GM12878 (cell line): ENCODE measurements at regions not wholly inside any gene's neighbourhood (a gene's known extent, or its start where the extent isn't known, plus 50 kb on each side); places are given as distances from the start of the nearest gene placed in this dataset.

Experiments used
- ATAC-seq: fragments of 200-7000 bp; cut with Tn5 transposase; 3 replicates; pipeline ENCODE4 v1.9.1; 2020; ENCODE audit warnings: mild to moderate bottlenecking, moderate library complexity
- BruUV-seq: library from RNA; stranded (reverse); fragments of 400-500 nt; replicated peaks from 2 replicates; lab custom pipeline; 2021; lab: Mats Ljungman, UMichigan
- CTCF ChIA-PET: fragments of 300-600 bp; sonication (Branson Sonifier 250); formaldehyde crosslinking; extraction: SDS; loops from one replicate; lab custom pipeline; 2021; ENCODE audit warnings: inconsistent platforms; lab: Yijun Ruan, JAX
- POLR2A ChIA-PET: fragments of 350-600 bp; formaldehyde crosslinking; extraction: SDS; loops from one replicate; lab custom pipeline; 2021; ENCODE audit warnings: inconsistent platforms; lab: Charles Lee
- RAD21 ChIA-PET: fragments of 300-600 bp; sonication (Branson Sonifier 250); formaldehyde crosslinking; loops from one replicate; lab custom pipeline; 2023; ENCODE audit warnings: antibody characterized with exemption; ENCODE audit not compliant: unreplicated experiment; lab: Charles Lee
- SMC1A ChIA-PET: fragments of 300-600 bp; sonication (Branson Sonifier 250); formaldehyde crosslinking; loops from one replicate; lab custom pipeline; 2023; ENCODE audit not compliant: unreplicated experiment, uncharacterized antibody; lab: Charles Lee
- DNase-seq: peaks from one replicate; pipeline ENCODE4 v3.0.0-alpha.2; 2011; ENCODE audit warnings: low read depth, low spot score
- FAIRE-seq: peaks from 3 replicates; lab custom pipeline; 2011; peaks lifted over from hg19 to GRCh38; lab: Jason Lieb, UNC
- H2AFZ ChIP-seq: 2 replicates; pipeline ENCODE4 v1.6.0; 2011; ENCODE audit warnings: low read depth, low read length, control low read depth; ENCODE audit not compliant: control insufficient read depth
- H3K27ac ChIP-seq: 2 replicates; pipeline ENCODE4 v1.5.1; 2011; ENCODE audit warnings: control low read depth; ENCODE audit not compliant: control insufficient read depth, insufficient read depth
- H3K27me3 ChIP-seq, 2 experiments: replicated peaks in 1 of 2; 2 replicates each; pipeline versions ENCODE4 v1.6.0 to v1.6.1; 2011; ENCODE audit warnings: low read length in 1 of 2; ENCODE audit not compliant: control insufficient read depth in 2 of 2, insufficient read depth in 2 of 2
- H3K36me3 ChIP-seq, 2 experiments: 2 replicates each; pipeline ENCODE4 v1.5.1; 2011; ENCODE audit warnings: low read length in 1 of 2; ENCODE audit not compliant: control insufficient read depth in 2 of 2, insufficient read depth in 2 of 2
- H3K4me1 ChIP-seq: 2 replicates; pipeline ENCODE4 v1.6.1; 2011; ENCODE audit warnings: mild to moderate bottlenecking, low read length, moderate library complexity, mixed read lengths; ENCODE audit not compliant: control insufficient read depth, insufficient read depth
- H3K4me2 ChIP-seq: 2 replicates; pipeline ENCODE4 v1.6.0; 2011; ENCODE audit warnings: control low read depth; ENCODE audit not compliant: control insufficient read depth, insufficient read depth
- H3K4me3 ChIP-seq: fragments of 200-600 bp; sonication (generic); 2 replicates; pipeline ENCODE4 v1.5.1; 2016
- H3K79me2 ChIP-seq: 2 replicates; pipeline ENCODE4 v1.6.0; 2011; ENCODE audit warnings: low read length; ENCODE audit not compliant: control insufficient read depth, insufficient read depth
- H3K9ac ChIP-seq: 2 replicates; pipeline ENCODE4 v1.8.0; 2011; ENCODE audit warnings: low read length, control low read depth, mixed read lengths; ENCODE audit not compliant: control insufficient read depth, insufficient read depth
- H3K9me3 ChIP-seq: replicated peaks from 3 replicates; pipeline ENCODE4 v1.5.1; 2011; ENCODE audit warnings: mild to moderate bottlenecking, low read length; ENCODE audit not compliant: control insufficient read depth, insufficient read depth
- H4K20me1 ChIP-seq: 2 replicates; pipeline ENCODE4 v1.6.0; 2011; ENCODE audit not compliant: control insufficient read depth, insufficient read depth
- ATF3 ChIP-seq: IDR thresholded peaks from 2 replicates; pipeline ENCODE4 v1.6.1; 2011; ENCODE audit warnings: low read depth, mild to moderate bottlenecking, low read length, moderate library complexity, borderline replicate concordance; ENCODE audit errors: extremely low read depth
- CHD1 ChIP-seq: IDR thresholded peaks from 2 replicates; pipeline ENCODE4 v1.6.1; 2012; ENCODE audit warnings: low read depth, low read length, improper control_type of control experiment
- CREM ChIP-seq: IDR thresholded peaks from 2 replicates; pipeline ENCODE4 v1.6.1; 2014; ENCODE audit warnings: antibody characterized with exemption, low read depth
- HSF1 ChIP-seq: fragments of 150-350 bp; IDR thresholded peaks from 2 replicates; pipeline ENCODE4 v1.6.1; 2014; ENCODE audit warnings: mild to moderate bottlenecking, low read depth, low read length
- NBN ChIP-seq: fragments of 450-650 bp; IDR thresholded peaks from 2 replicates; pipeline ENCODE4 v1.6.1; 2016
- NFYA ChIP-seq: IDR thresholded peaks from 2 replicates; pipeline ENCODE4 v1.6.1; 2011; ENCODE audit warnings: low read depth, mild to moderate bottlenecking, low read length, improper control_type of control experiment, borderline replicate concordance
- RAD21 ChIP-seq: IDR thresholded peaks from 2 replicates; pipeline ENCODE4 v1.6.1; 2011; ENCODE audit warnings: mild to moderate bottlenecking, low read depth, low read length, moderate library complexity; ENCODE audit not compliant: insufficient read depth
- RFX5 ChIP-seq: IDR thresholded peaks from 2 replicates; pipeline ENCODE4 v1.6.1; 2011; ENCODE audit warnings: low read depth, low read length, improper control_type of control experiment
- SKIL ChIP-seq: fragments of 450-650 bp; IDR thresholded peaks from 2 replicates; pipeline ENCODE4 v1.6.1; 2017; ENCODE audit warnings: mild to moderate bottlenecking, low read depth, inconsistent platforms; ENCODE audit not compliant: poor library complexity, severe bottlenecking
- TARDBP ChIP-seq: IDR thresholded peaks from 2 replicates; pipeline ENCODE4 v1.6.1; 2016; ENCODE audit warnings: borderline replicate concordance
- TBL1XR1 ChIP-seq: IDR thresholded peaks from 2 replicates; pipeline ENCODE4 v1.6.1; 2012; ENCODE audit warnings: low read depth, low read length, improper control_type of control experiment
- TCF12 ChIP-seq: IDR thresholded peaks from 2 replicates; pipeline ENCODE4 v1.6.1; 2011; ENCODE audit warnings: low read depth, mild to moderate bottlenecking, low read length
- YBX1 ChIP-seq: fragments of 450-650 bp; IDR thresholded peaks from 2 replicates; pipeline ENCODE4 v1.6.1; 2016; ENCODE audit warnings: antibody characterized with exemption
- ZBTB33 ChIP-seq: fragments of 450-650 bp; IDR thresholded peaks from 2 replicates; pipeline ENCODE4 v1.6.1; 2017; ENCODE audit warnings: mild to moderate bottlenecking
- ZNF384 ChIP-seq: IDR thresholded peaks from 2 replicates; pipeline ENCODE4 v1.6.1; 2012; ENCODE audit warnings: low read depth, mild to moderate bottlenecking, low read length, improper control_type of control experiment, borderline replicate concordance
- ZNF687 ChIP-seq: fragments of 450-650 bp; IDR thresholded peaks from 2 replicates; pipeline ENCODE4 v1.6.1; 2017; ENCODE audit warnings: mild to moderate bottlenecking, moderate library complexity
- WGBS: methylation state at CpG from one replicate; pipeline ENCODE4 v1.1.6; 2016; ENCODE audit warnings: low lambda C conversion rate; ENCODE audit not compliant: insufficient replicate concordance, insufficient coverage; ENCODE audit errors: missing lambda C conversion rate; 5-methylcytosine and 5-hydroxymethylcytosine counted together
- in situ Hi-C: fragments of 300-500 bp; cut with MboI; formaldehyde crosslinking; loops from 9 replicates; pipeline ENCODE4 v1.14.3; 2018; ENCODE audit warnings: mixed read lengths
- intact Hi-C: fragments of 100-400 bp; cut with micrococcal nuclease; formaldehyde crosslinking; loops from one replicate; pipeline ENCODE4 v1.14.2; 2022; ENCODE audit not compliant: unreplicated experiment

GRCh38 chr12:20126601-20127000 lies 241.7 kb upstream of the PDE3A start:
- in situ Hi-C loops (no loop called here), intact Hi-C loops (no loop called here)
- FAIRE-seq: no peak
- 41% methylated on average over 4 of the region's 4 CpGs for WGBS
- H3K9me3 ChIP-seq: no peaks in the 10 kb centered on the region
- CTCF ChIA-PET: interaction anchor here (0.7 to 1.2 kb wide), 4 partner anchors 14 to 845 kb away, joined by 3 to 5 read pairs (median 4); no protein-coding TSS in a partner anchor
- H4K20me1 ChIP-seq: no peaks in the 10 kb centered on the region
- no peak overlapping the region for H2AFZ ChIP-seq
- H3K4me2 ChIP-seq: no peak overlapping the region
- no peak for ATAC-seq
- no peaks in the 10 kb centered on the region for H3K79me2 ChIP-seq
- H3K27me3 ChIP-seq: no peaks in the 10 kb centered on the region
- no peaks in the 10 kb centered on the region for H3K36me3 ChIP-seq
- POLR2A ChIA-PET: no interaction called here
- SMC1A ChIA-PET: interaction anchor here (1.0 to 1.4 kb wide), 3 partner anchors 12 to 369 kb away, joined by 3 to 9 read pairs (median 4); no protein-coding TSS in a partner anchor
- no peak overlapping the region for H3K4me3 ChIP-seq
- no peak overlapping the region for H3K9ac ChIP-seq
- H3K4me1 ChIP-seq: no peaks in the 10 kb centered on the region
- RAD21 ChIA-PET: interaction anchor here (1.0 to 2.4 kb wide), 2 partner anchors 95 to 210 kb away, joined by 5 to 8 read pairs; no protein-coding TSS in a partner anchor
- BruUV-seq: no TSS peak
- DNase-seq: no peak
- no peak overlapping the region for H3K27ac ChIP-seq
- TF ChIP-seq TBL1XR1 (no peak), ZBTB33 (no peak), RAD21 (no peak), CREM (no peak), ZNF687 (no peak), ATF3 (no peak), NBN (no peak), YBX1 (no peak), RFX5 (no peak), ZNF384 (no peak), TARDBP (no peak), TCF12 (no peak), NFYA (no peak), CHD1 (no peak), SKIL (no peak), HSF1 (no peak)
